DMS53 treated with DMSO at 0.1 percent for 48 hours (cell line): ENCODE measurements at regions not wholly inside any gene's neighbourhood (a gene's known extent, or its start where the extent isn't known, plus 50 kb on each side); places are given as distances from the start of the nearest gene placed in this dataset.
"Not testable (repeated sequence)": the region's sequence is repeated elsewhere in the genome, so short reads cannot be mapped to it uniquely, and the experiment has no call there.

Source experiments
- DNase-seq: peaks from one replicate; lab custom pipeline; 2025; ENCODE audit not compliant: unreplicated experiment; lab: John Stamatoyannopoulos, UW

DNA sequence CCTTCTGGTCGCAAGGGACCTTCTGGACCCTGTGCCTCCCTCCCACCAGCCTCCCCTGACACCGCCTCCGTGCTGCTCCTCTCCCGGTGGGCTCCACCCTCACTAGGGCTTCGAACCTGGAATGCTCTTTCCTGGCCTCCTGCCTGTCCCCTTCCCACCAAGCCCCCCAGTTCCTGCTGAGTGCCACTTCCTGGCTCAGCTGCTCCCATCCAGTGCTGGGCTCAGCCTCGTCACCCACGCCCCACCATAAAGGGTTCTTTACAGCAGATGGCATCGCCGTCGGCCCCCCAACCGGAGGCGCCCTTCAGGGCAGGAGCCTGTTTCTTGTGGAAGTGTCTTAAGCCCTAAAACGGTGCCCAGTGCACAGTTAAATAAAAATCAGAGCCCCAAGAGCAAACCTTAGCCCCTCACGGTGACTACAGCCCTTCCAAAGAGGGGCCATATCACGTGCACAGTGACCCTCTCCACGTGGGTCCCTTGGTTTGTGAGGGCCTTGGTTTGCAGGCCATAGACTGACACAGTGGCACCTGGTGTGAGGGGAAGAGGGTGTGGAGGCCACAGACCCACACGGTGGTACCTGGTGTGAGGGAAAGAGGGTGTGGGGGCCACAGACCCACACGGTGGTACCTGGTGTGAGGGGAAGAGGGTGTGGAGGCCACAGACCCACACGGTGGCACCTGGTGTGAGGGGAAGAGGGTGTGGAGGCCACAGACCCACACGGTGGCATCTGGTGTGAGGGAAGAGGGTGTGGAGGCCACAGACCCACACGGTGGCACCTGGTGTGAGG lies 111.4 kb downstream of the METRNL start:
- DNase-seq: no peak

GRCh38 chr17:83191388-83192160 lies 112.2 kb downstream of the METRNL start:
- no peak for DNase-seq

- DNase-seq: no peak
Observed at GRCh38 chr17:83192161-83192788, 112.9 kb downstream of the METRNL start.

- not testable (repeated sequence) for DNase-seq
Observed at GRCh38 chr17:83192789-83193335, 113.5 kb downstream of the METRNL start.

DNA sequence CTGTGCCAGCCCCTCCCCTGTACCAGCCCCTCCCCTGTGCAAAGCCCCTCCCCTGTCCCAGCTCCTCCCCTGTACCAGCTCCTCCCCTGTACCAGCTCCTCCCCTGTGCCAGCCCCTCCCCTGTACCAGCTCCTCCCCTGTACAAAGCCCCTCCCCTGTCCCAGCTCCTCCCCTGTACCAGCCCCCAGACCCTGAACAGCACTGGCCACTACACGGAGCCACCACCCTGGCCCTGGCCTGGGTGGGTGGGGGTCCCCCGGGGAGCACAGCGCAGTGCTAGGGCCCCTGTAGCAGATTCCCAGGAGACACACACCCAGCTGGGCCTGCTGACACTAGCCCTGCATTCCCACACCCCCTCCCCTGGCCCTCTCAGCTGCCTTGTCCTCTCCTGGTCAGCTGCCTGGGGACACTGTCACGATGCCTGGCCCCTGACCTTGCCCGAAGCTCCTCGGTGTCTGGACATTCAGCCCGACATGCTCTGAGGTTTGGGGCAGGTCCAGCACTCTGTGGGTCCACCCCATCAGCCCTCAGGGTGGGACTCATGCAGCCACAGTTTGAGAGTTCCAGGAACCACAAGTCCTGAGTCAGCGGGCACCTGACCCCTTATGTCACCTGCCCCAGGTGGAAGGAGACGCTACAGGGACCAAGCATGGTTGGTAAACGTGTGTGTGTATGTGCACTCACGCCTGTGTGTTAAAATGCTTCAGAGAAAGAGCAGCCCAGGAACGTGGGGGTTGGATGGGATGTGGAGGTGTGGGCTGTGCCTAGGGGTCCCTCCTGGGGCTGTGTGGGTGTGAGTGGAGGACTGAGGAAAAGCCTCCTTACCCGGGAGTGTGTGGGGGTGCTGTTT lies 114.2 kb downstream of the METRNL start:
- no peak for DNase-seq

DNA sequence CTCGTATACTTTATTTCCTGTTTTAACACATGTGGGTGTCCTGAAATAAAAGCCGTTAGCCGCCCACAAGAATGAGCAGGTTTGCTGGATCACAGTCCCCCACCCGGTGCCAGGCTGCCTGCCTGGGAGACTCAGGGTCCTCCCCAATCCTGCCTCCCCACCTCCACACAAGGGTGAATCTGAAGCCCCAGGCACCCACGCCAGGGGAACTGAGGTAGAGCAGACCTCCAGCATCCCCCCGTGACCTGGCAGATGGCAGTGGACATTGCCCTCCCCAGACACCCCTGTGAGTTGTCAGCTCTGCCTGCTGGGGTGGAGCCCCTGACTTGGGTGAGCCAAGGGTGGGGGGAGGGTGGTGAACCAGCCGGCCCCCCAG lies 114.8 kb downstream of the METRNL start:
- DNase-seq: no peak

- DNase-seq: no peak
Observed at GRCh38 chr17:83194761-83195329, 115.4 kb downstream of the METRNL start.

GRCh38 chr17:83195330-83196023 lies 116.1 kb downstream of the METRNL start:
- no peak for DNase-seq

- DNase-seq: no peak
Observed at GRCh38 chr17:83196024-83196365, 116.6 kb downstream of the METRNL start.

GRCh38 chr17:83196366-83196765 lies 117.0 kb downstream of the METRNL start:
- DNase-seq: no peak

GRCh38 chr17:83196973-83197880 lies 117.8 kb downstream of the METRNL start:
- no peak for DNase-seq

GRCh38 chr17:83198366-83199341 lies 119.2 kb downstream of the METRNL start:
- DNase-seq: no peak

- no peak for DNase-seq
Observed at GRCh38 chr17:83199500-83200201, 120.2 kb downstream of the METRNL start.

DNA sequence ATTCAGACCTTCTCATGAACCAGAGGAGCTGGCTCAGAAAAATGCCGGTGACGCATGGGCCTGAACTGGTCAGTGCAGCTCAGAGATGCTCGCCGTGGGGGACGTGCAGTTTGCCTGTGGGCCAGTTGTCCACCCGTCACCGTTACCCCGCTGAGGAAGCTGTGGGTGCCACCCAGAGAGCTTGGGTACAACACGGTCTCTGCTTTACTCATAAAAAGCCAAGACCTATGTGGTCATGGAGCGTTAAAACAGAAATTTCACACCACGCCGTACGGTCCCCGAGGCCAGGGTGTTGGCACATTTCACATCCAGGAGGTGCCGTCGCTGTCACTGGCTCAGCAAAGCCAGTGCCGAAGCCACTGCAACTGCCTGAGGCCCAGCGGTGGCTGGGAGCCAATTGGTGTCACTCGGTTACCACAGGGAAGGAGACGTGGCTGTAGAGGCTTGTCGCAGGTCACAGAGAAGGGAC lies 120.9 kb downstream of the METRNL start:
- DNase-seq: no peak

GRCh38 chr17:83200751-83201150 lies 121.3 kb downstream of the METRNL start:
- DNase-seq: no peak

GRCh38 chr17:83201206-83202001 lies 122.0 kb downstream of the METRNL start:
- DNase-seq: no peak
